DOHH2 (cell line): ENCODE measurements at regions not wholly inside any gene's neighbourhood (a gene's known extent, or its start where the extent isn't known, plus 50 kb on each side); places are given as distances from the start of the nearest gene placed in this dataset.

ENCODE experiments used
- EZH2phosphoT487 ChIP-seq: fragments of 200-600 bp; sonication (generic); IDR thresholded peaks from 2 replicates; pipeline ENCODE4 v1.6.1; 2017; ENCODE audit warnings: borderline replicate concordance, mild to moderate bottlenecking, antibody characterized with exemption, low read length, moderate library complexity, mixed read lengths
- TF ChIP-seq, protein P1 (sequence below): fragments of 200-600 bp; sonication (generic); IDR thresholded peaks from one replicate; pipeline ENCODE4 v1.5.1; 2014; ENCODE audit warnings: antibody characterized with exemption, mild to moderate bottlenecking, low read depth, low read length; ENCODE audit not compliant: poor library complexity, severe bottlenecking

DNA sequence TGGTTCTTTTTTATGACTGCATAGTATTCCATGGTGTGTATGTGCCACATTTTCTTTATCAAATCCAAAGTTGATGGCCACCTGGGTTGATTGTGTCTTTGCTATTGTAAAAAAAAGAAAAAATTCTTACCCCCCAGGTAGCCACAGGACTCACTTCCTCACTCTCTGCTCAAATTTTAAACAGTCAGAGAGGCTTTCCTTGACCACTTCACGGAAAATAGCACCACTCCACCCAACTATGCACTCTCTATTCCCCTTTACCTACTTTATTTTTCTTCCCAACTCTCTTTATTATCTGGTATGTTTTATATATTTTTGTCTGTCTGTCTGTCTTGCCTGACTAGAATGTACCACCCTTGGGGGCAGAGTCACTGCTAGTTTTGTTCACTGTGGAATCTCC, 205.3 kb downstream of the BTG1 start:
- TF ChIP-seq, protein P1, sequence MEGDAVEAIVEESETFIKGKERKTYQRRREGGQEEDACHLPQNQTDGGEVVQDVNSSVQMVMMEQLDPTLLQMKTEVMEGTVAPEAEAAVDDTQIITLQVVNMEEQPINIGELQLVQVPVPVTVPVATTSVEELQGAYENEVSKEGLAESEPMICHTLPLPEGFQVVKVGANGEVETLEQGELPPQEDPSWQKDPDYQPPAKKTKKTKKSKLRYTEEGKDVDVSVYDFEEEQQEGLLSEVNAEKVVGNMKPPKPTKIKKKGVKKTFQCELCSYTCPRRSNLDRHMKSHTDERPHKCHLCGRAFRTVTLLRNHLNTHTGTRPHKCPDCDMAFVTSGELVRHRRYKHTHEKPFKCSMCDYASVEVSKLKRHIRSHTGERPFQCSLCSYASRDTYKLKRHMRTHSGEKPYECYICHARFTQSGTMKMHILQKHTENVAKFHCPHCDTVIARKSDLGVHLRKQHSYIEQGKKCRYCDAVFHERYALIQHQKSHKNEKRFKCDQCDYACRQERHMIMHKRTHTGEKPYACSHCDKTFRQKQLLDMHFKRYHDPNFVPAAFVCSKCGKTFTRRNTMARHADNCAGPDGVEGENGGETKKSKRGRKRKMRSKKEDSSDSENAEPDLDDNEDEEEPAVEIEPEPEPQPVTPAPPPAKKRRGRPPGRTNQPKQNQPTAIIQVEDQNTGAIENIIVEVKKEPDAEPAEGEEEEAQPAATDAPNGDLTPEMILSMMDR, result no peak
- no peak for TF ChIP-seq EZH2phosphoT487
